ENCODE measurements at regions not wholly inside any gene's neighbourhood (a gene's known extent, or its start where the extent isn't known, plus 50 kb on each side); places are given as distances from the start of the nearest gene placed in this dataset.

DNA sequence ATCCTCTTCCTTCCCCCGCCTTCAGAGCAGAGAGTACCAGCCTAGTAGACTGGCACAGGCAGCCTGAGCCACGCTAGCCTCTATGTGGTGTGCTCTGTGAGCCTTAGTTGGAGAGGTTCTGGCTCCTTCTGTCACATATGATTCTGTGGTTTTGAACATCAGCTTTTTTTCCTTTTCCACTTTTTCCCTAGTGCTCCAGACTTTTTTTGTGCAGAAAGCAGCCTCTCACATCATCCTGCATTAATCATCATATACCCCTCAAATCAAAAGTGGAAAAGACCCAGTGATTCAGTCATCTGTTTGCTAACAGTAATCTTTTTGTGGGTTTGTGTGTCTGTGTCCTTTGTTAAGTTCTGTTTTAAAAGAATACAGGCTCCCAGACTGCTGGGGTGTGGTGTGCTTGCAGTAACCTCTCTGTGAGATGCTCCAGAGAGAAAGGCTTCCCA lies 663.9 kb upstream of the RGMB start:
- TF ChIP-seq CTCF (IDR thresholded peaks at IDR 0.05; ENCODE audit: poor library complexity, severe bottlenecking) (no peak), RAD21 (conservative IDR thresholded peaks at IDR 0.05) (no peak), POLR2AphosphoS5 (IDR thresholded peaks at IDR 0.05) (no peak), EP300 (conservative IDR thresholded peaks at IDR 0.05; ENCODE audit: poor library complexity, severe bottlenecking) (no peak), EZH2 (IDR thresholded peaks at IDR 0.05; ENCODE audit: borderline replicate concordance, insufficient read depth, low read length, poor library complexity, severe bottlenecking) (no peak), TAF1 (IDR thresholded peaks at IDR 0.05; ENCODE audit: low read depth) (no peak), SMC3 (conservative IDR thresholded peaks at IDR 0.05; ENCODE audit: poor library complexity) (no peak), MXI1 (conservative IDR thresholded peaks at IDR 0.05; ENCODE audit: poor library complexity, severe bottlenecking) (no peak)
- TF ChIP-seq, protein P1, sequence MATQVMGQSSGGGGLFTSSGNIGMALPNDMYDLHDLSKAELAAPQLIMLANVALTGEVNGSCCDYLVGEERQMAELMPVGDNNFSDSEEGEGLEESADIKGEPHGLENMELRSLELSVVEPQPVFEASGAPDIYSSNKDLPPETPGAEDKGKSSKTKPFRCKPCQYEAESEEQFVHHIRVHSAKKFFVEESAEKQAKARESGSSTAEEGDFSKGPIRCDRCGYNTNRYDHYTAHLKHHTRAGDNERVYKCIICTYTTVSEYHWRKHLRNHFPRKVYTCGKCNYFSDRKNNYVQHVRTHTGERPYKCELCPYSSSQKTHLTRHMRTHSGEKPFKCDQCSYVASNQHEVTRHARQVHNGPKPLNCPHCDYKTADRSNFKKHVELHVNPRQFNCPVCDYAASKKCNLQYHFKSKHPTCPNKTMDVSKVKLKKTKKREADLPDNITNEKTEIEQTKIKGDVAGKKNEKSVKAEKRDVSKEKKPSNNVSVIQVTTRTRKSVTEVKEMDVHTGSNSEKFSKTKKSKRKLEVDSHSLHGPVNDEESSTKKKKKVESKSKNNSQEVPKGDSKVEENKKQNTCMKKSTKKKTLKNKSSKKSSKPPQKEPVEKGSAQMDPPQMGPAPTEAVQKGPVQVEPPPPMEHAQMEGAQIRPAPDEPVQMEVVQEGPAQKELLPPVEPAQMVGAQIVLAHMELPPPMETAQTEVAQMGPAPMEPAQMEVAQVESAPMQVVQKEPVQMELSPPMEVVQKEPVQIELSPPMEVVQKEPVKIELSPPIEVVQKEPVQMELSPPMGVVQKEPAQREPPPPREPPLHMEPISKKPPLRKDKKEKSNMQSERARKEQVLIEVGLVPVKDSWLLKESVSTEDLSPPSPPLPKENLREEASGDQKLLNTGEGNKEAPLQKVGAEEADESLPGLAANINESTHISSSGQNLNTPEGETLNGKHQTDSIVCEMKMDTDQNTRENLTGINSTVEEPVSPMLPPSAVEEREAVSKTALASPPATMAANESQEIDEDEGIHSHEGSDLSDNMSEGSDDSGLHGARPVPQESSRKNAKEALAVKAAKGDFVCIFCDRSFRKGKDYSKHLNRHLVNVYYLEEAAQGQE (IDR thresholded peaks at IDR 0.05; ENCODE audit: borderline replicate concordance) = no peak
